ENCODE measurements at regions not wholly inside any gene's neighbourhood (a gene's known extent, or its start where the extent isn't known, plus 50 kb on each side); places are given as distances from the start of the nearest gene placed in this dataset.

DNA sequence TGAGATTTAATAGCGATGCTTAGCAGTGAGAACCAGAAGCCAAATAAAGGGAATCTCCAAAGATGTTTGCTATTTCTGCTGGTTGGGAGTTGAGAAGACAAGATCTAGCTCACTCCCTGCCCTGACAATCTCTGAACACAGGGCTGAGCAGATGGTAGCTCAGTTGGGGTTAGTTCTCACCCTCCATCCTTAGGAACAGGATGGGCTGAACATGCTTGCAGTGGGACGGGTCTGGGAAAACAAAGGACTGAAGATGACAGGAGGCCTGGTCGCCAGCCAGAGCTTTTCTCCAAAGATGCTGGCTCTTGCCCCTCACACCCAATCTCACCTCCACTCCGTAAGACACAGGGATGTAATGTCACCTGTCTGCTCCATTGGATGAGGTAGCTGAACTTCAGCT lies 72.7 kb downstream of the SC5D start:
- Histone ChIP-seq H3K36me3 (ENCODE audit: control insufficient read depth, insufficient read depth, low read length) (no peaks in the 10 kb centered on the region), H3K4ac (ENCODE audit: low read depth, low read length) (no peak overlapping the region), H3K4me1 (ENCODE audit: control insufficient read depth, insufficient read depth, low read length) (no peaks in the 10 kb centered on the region), H2BK15ac (ENCODE audit: low read depth, low read length) (no peak overlapping the region), H4K91ac (ENCODE audit: insufficient read depth, low read depth, low read length) (no peak overlapping the region), H3K4me3 (ENCODE audit: insufficient read depth, low read depth, low read length) (no peak overlapping the region), H2BK5ac (ENCODE audit: low read depth, low read length, poor library complexity, severe bottlenecking) (no peak overlapping the region), H4K20me1 (ENCODE audit: insufficient read depth, low read length) (no peaks in the 10 kb centered on the region), H3K9ac (ENCODE audit: low read depth, low read length) (no peak overlapping the region), H2AK9ac (replicated peaks; ENCODE audit: low read depth, low read length, poor library complexity) (no peak overlapping the region), H3K23ac (ENCODE audit: low read depth, low read length) (no peak overlapping the region), H2BK120ac (ENCODE audit: low read depth, low read length) (no peak overlapping the region), H3K27me3 (ENCODE audit: control insufficient read depth, insufficient read depth, low read length) (peaks cover 21% of the 10 kb centered on the region), H4K5ac (ENCODE audit: low read depth, low read length) (no peak overlapping the region), H3K79me1 (ENCODE audit: low read depth in 1 of 2, low read length in 2 of 2) (no peaks in the 10 kb centered on the region), H2AK5ac (ENCODE audit: low read depth, low read length) (no peak overlapping the region), H4K8ac (ENCODE audit: low read depth in 2 of 2, low read length in 2 of 2) (no peak overlapping the region), H3K14ac (replicated peaks; ENCODE audit: low read depth, low read length) (no peak overlapping the region), H2BK20ac (ENCODE audit: low read depth, low read length) (no peak overlapping the region), H3K4me2 (ENCODE audit: low read depth, low read length) (no peak overlapping the region), H3K9me3 (ENCODE audit: control insufficient read depth, insufficient read depth, low read length) (no peaks in the 10 kb centered on the region), H3K9me1 (ENCODE audit: insufficient read depth, low read length) (no peaks in the 10 kb centered on the region), H2AFZ (replicated peaks; ENCODE audit: low read length, poor library complexity) (no peak overlapping the region), H3K18ac (ENCODE audit: low read depth, low read length) (no peak overlapping the region), H3K27ac (ENCODE audit: insufficient read depth, low read length) (no peak overlapping the region), H3K56ac (ENCODE audit: extremely low read depth, insufficient read depth, low read length) (no peak overlapping the region)
- in situ Hi-C loops (cut with MboI; ENCODE audit: low sequenced_read_pairs) = no loop called here
- BruUV-seq (replicated peaks) = no TSS peak
- no peak for TF ChIP-seq FOS (IDR thresholded peaks at IDR 0.05; ENCODE audit: low read depth, low read length)
- TF ChIP-seq, protein P1, sequence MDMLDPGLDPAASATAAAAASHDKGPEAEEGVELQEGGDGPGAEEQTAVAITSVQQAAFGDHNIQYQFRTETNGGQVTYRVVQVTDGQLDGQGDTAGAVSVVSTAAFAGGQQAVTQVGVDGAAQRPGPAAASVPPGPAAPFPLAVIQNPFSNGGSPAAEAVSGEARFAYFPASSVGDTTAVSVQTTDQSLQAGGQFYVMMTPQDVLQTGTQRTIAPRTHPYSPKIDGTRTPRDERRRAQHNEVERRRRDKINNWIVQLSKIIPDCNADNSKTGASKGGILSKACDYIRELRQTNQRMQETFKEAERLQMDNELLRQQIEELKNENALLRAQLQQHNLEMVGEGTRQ (IDR thresholded peaks at IDR 0.05; ENCODE audit: low read depth, low read length) = no peak
- TF ChIP-seq, protein P2, sequence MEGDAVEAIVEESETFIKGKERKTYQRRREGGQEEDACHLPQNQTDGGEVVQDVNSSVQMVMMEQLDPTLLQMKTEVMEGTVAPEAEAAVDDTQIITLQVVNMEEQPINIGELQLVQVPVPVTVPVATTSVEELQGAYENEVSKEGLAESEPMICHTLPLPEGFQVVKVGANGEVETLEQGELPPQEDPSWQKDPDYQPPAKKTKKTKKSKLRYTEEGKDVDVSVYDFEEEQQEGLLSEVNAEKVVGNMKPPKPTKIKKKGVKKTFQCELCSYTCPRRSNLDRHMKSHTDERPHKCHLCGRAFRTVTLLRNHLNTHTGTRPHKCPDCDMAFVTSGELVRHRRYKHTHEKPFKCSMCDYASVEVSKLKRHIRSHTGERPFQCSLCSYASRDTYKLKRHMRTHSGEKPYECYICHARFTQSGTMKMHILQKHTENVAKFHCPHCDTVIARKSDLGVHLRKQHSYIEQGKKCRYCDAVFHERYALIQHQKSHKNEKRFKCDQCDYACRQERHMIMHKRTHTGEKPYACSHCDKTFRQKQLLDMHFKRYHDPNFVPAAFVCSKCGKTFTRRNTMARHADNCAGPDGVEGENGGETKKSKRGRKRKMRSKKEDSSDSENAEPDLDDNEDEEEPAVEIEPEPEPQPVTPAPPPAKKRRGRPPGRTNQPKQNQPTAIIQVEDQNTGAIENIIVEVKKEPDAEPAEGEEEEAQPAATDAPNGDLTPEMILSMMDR (conservative IDR thresholded peaks at IDR 0.05; ENCODE audit: low read depth, low read length) = no peak
- TF ChIP-seq CHD1 (IDR thresholded peaks at IDR 0.05; ENCODE audit: low read depth, low read length) = no peak
- TF ChIP-seq POLR2A (IDR thresholded peaks at IDR 0.05; ENCODE audit: low read depth, low read length) = no peak
- TF ChIP-seq SMC3 (IDR thresholded peaks at IDR 0.05; ENCODE audit: low read depth, low read length) = no peak
- TF ChIP-seq MXI1 (IDR thresholded peaks at IDR 0.05; ENCODE audit: borderline replicate concordance, low read depth, low read length) = no peak
- ChIA-PET CTCF (no interaction called here), POLR2A (ENCODE audit: unreplicated experiment) (no interaction called here)
- DNase-seq = no peak
- intact Hi-C loops (cut with micrococcal nuclease) = no loop called here
- no peak for ATAC-seq (ENCODE audit: low read depth)
- dilution Hi-C loops (cut with HindIII; ENCODE audit: low sequenced_read_pairs, unreplicated experiment) = no loop called here
- no CpG with 5 or more reads among the region's 4 CpGs for WGBS, 2 experiments (ENCODE audit: extremely low coverage in 2 of 2, insufficient read length in 1 of 2)
